PC-9 (cell line): ENCODE measurements at regions not wholly inside any gene's neighbourhood (a gene's known extent, or its start where the extent isn't known, plus 50 kb on each side); places are given as distances from the start of the nearest gene placed in this dataset.

Source experiments
- BruUV-seq: library from RNA; stranded (reverse); fragments of 400-500 nt; replicated peaks from 2 replicates; lab custom pipeline; 2021; lab: Mats Ljungman, UMichigan
- CTCF ChIA-PET: fragments of 300-600 bp; sonication (Branson Sonifier 250); formaldehyde crosslinking; loops from one replicate; lab custom pipeline; 2022; ENCODE audit warnings: antibody characterized with exemption; lab: Charles Lee
- POLR2A ChIA-PET: fragments of 300-600 bp; sonication (Branson Sonifier 250); formaldehyde crosslinking; loops from one replicate; lab custom pipeline; 2022; ENCODE audit warnings: antibody characterized with exemption; ENCODE audit not compliant: unreplicated experiment; lab: Charles Lee
- DNase-seq, 2 experiments: peaks; one replicate each; pipeline versions ENCODE4 v3.0.0 to v3.0.0-alpha.2; 2015 to 2022; ENCODE audit warnings: mixed read lengths in 1 of 2
- H2AFZ ChIP-seq: fragments of 200-600 bp; sonication (generic); 2 replicates; pipeline ENCODE4 v1.8.1; 2017; ENCODE audit warnings: antibody characterized with exemption
- H3F3A ChIP-seq: fragments of 200-600 bp; sonication (generic); 2 replicates; pipeline ENCODE4 v1.8.1; 2017; ENCODE audit warnings: antibody characterized with exemption, mild to moderate bottlenecking, low read depth; ENCODE audit not compliant: insufficient read depth
- H3K27ac ChIP-seq: fragments of 200-600 bp; sonication (generic); 2 replicates; pipeline ENCODE4 v1.6.1; 2016; ENCODE audit warnings: mixed run types
- H3K27me3 ChIP-seq: fragments of 200-600 bp; sonication (generic); 2 replicates; pipeline ENCODE4 v1.6.1; 2016; ENCODE audit warnings: low read depth, mixed run types; ENCODE audit not compliant: insufficient read depth
- H3K36me3 ChIP-seq: fragments of 200-600 bp; sonication (generic); 2 replicates; pipeline ENCODE4 v1.6.1; 2016; ENCODE audit warnings: low read depth, mixed run types
- H3K4me1 ChIP-seq: fragments of 200-600 bp; sonication (generic); replicated peaks from 2 replicates; pipeline ENCODE4 v1.6.1; 2016; ENCODE audit warnings: mixed run types; ENCODE audit not compliant: insufficient read depth
- H3K4me2 ChIP-seq: fragments of 200-600 bp; sonication (generic); 2 replicates; pipeline ENCODE4 v1.6.1; 2017; ENCODE audit warnings: mixed run types
- H3K4me3 ChIP-seq: fragments of 200-600 bp; sonication (generic); 2 replicates; pipeline ENCODE4 v1.6.1; 2016; ENCODE audit warnings: mixed run types
- H3K79me2 ChIP-seq: fragments of 200-600 bp; sonication (generic); 2 replicates; pipeline ENCODE4 v1.6.1; 2017; ENCODE audit warnings: low read depth, mixed run types
- H3K9me2 ChIP-seq: fragments of 200-600 bp; sonication (generic); 2 replicates; pipeline ENCODE4 v1.8.1; 2017; ENCODE audit warnings: mild to moderate bottlenecking; ENCODE audit not compliant: insufficient read depth
- H3K9me3 ChIP-seq: fragments of 200-600 bp; sonication (generic); 2 replicates; pipeline ENCODE4 v1.8.1; 2016; ENCODE audit warnings: low read depth; ENCODE audit not compliant: insufficient read depth
- H4K20me1 ChIP-seq: fragments of 200-600 bp; sonication (generic); 2 replicates; pipeline ENCODE4 v1.8.1; 2017; ENCODE audit not compliant: insufficient read depth
- CTCF ChIP-seq: fragments of 200-600 bp; sonication (generic); conservative IDR thresholded peaks from 2 replicates; pipeline ENCODE4 v1.6.1; 2017; ENCODE audit warnings: mixed run types, antibody characterized with exemption, mild to moderate bottlenecking, moderate library complexity
- EZH2 ChIP-seq: fragments of 200-600 bp; sonication (generic); IDR thresholded peaks from 2 replicates; pipeline ENCODE4 v1.8.0; 2017; ENCODE audit warnings: antibody characterized with exemption, low read depth
- intact Hi-C: fragments of 100-400 bp; cut with micrococcal nuclease; formaldehyde crosslinking; loops from one replicate; pipeline ENCODE4 v1.10.0; 2022; ENCODE audit not compliant: unreplicated experiment

- Histone ChIP-seq H3K9me2 (no peaks in the 10 kb centered on the region), H3K36me3 (no peaks in the 10 kb centered on the region), H3K79me2 (no peaks in the 10 kb centered on the region), H3F3A (no peaks in the 10 kb centered on the region; the same call in 1 of the 2 replicates), H3K27ac (no peak overlapping the region), H4K20me1 (no peaks in the 10 kb centered on the region), H3K4me3 (no peak overlapping the region), H2AFZ (no peak overlapping the region), H3K9me3 (peaks cover 12% of the 10 kb centered on the region; the same call in 1 of the 2 replicates), H3K4me1 (no peaks in the 10 kb centered on the region), H3K4me2 (no peak overlapping the region), H3K27me3 (no peaks in the 10 kb centered on the region)
- ChIA-PET POLR2A (no interaction called here), CTCF (no interaction called here)
- BruUV-seq: no TSS peak
- no peak for DNase-seq
- TF ChIP-seq CTCF: no peak
- no peak for TF ChIP-seq EZH2
- intact Hi-C loops: no loop called here
Observed at GRCh38 chr4:123569541-123569940, 172.9 kb downstream of the SPRY1 start.

- no peak overlapping the region for H3K27ac ChIP-seq
- no peaks in the 10 kb centered on the region for H3K36me3 ChIP-seq
- CTCF ChIA-PET: no interaction called here
- H3K4me1 ChIP-seq: no peaks in the 10 kb centered on the region
- TF ChIP-seq CTCF (no peak), EZH2 (no peak)
- intact Hi-C loops: no loop called here
- H3K79me2 ChIP-seq: no peaks in the 10 kb centered on the region
- H4K20me1 ChIP-seq: no peaks in the 10 kb centered on the region
- H3K4me2 ChIP-seq: no peak overlapping the region
- no peaks in the 10 kb centered on the region for H3K9me2 ChIP-seq
- no peaks in the 10 kb centered on the region for H3F3A ChIP-seq
- POLR2A ChIA-PET: no interaction called here
- BruUV-seq: no TSS peak
- 0 out of 2 replicates have a peak, but pooled peaks cover 5% of the 10 kb centered on the region for H3K9me3 ChIP-seq
- no peak for DNase-seq
- no peak overlapping the region for H2AFZ ChIP-seq
- H3K4me3 ChIP-seq: no peak overlapping the region
- no peaks in the 10 kb centered on the region for H3K27me3 ChIP-seq
Observed at GRCh38 chr4:123573866-123574508, 177.4 kb downstream of the SPRY1 start.

- Histone ChIP-seq H3K9me2 (no peaks in the 10 kb centered on the region), H2AFZ (no peak overlapping the region), H3K4me3 (no peak overlapping the region), H4K20me1 (no peaks in the 10 kb centered on the region), H3F3A (no peaks in the 10 kb centered on the region), H3K4me2 (no peak overlapping the region), H3K79me2 (no peaks in the 10 kb centered on the region), H3K4me1 (no peaks in the 10 kb centered on the region), H3K36me3 (no peaks in the 10 kb centered on the region), H3K9me3 (0 out of 2 replicates have a peak, but pooled peaks cover 4% of the 10 kb centered on the region), H3K27ac (no peak overlapping the region), H3K27me3 (no peaks in the 10 kb centered on the region)
- no TSS peak for BruUV-seq
- TF ChIP-seq EZH2 (no peak), CTCF (no peak)
- ChIA-PET POLR2A (no interaction called here), CTCF (no interaction called here)
- intact Hi-C loops: no loop called here
- no peak for DNase-seq
Observed at GRCh38 chr4:123575291-123575690, 178.7 kb downstream of the SPRY1 start.
